Daoy (cell line): ENCODE measurements at regions not wholly inside any gene's neighbourhood (a gene's known extent, or its start where the extent isn't known, plus 50 kb on each side); places are given as distances from the start of the nearest gene placed in this dataset.
A peak's percentile ranks its signal among the peaks of the same experiment; 100 is the strongest.

ENCODE experiments used
- DNase-seq: peaks from one replicate; pipeline ENCODE4 v3.0.0-alpha.2; 2015; ENCODE audit warnings: low read depth

DNA sequence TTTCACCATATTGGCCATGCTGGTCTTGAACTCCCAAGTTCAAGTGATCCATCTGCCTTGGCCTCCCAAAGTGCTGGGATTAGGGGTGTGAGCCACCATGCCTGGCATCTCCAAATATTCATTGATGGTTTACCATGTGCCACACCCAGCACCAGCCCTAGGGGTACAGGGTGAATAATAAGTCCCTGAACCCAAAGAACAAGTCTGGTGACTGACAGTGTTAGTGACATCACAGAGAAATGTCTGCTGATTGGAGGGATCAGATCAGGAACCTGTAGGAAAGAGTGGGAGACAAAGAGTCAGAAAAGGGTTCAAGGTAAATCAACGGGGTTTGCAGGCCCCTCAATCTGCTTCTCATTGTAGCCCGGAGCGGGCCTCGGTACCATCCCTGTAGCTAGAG, 118.4 kb upstream of the NABP1 start:
- no peak for DNase-seq

GRCh38 chr2:191560411-191560980, 117.4 kb upstream of the NABP1 start:
- DNase-seq, result no peak

- DNase-seq, result no peak
These were observed 112.8 kb upstream of the NABP1 start for GRCh38 chr2:191565120-191565519.

GRCh38 chr2:191565647-191566198, 112.2 kb upstream of the NABP1 start:
- DNase-seq, result no peak

DNA sequence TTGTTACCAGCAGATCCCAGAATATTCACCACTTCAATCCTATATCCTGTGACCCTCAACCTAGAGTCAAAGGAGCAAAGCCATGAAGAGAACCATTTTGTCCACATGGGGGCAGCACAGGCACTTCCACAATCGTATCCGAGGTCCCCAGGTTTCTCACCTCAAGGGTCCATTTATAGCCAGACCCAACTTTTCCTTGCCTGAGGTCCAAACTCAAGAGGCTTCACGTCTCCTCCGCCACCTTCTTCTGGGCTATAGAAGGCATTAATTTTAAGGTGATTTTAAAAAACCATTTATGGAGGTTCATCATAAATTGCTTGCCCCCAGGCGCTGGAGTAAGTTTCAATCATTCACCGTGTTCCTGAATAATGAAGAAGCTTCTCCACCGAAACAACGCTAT, 111.6 kb upstream of the NABP1 start:
- peak; percentile 66 for DNase-seq

- DNase-seq, result no peak
These were observed 110.7 kb upstream of the NABP1 start for GRCh38 chr2:191567206-191567605.

- no peak for DNase-seq
These were observed 108.9 kb upstream of the NABP1 start for GRCh38 chr2:191569025-191569424.

- peak; percentile 39 for DNase-seq
These were observed 106.7 kb upstream of the NABP1 start for GRCh38 chr2:191571163-191571769.

DNA sequence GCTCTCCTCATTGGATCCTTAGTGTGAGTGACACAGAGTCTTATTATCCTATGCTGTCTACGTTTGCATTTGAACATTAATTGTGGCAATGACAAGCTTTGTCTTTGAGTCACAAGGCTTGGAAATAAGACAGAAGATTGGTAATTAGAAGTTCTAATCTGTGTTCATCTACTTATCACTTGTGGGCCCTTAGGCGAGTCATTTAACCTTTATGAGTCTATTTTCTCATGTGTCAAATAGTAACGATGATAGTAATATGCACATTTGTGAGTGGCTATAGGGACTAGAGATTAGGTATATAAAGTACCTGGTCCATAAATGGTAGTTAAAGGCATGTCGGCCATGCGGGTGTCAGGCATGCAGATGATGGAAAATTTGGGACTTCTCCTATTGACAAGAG, 105.6 kb upstream of the NABP1 start:
- DNase-seq, result no peak

DNA sequence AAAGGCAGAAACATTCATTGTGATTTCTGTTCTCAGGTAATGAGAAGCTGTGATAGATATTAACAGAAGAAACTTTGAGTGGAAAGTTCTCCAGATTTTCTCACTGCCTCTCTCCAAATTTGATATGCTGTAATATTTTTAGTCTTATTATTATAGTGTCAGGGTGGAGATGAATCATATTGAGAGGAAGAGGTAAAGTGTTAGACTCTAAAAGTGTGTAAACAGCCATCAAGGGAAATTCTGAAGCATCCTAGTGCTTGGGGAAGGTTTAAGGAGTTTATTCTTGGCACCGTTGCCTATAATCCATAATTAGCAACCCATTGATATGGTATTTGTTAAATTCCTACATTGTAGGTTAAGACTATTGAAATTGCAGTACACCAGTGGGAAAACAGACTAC, 104.7 kb upstream of the NABP1 start:
- DNase-seq, result no peak

DNA sequence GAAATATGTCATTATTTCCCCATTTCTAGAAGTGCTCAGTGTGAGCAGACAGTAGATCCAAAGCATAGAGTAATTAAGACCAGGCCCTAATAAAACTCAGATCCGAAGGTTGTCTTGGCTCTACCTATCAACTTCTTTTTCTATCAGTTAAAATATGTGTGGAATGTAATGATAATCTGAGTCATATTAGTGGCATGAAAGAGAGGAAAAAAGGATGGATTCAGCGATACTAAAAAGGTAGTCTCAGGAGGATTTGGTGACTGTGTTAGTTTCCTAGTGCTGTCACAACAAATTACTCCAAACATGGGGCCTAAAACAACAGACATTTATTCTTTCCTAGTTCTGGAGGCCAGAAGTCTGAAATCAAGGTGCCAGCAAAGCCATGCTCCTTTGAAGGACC, 103.7 kb upstream of the NABP1 start:
- no peak for DNase-seq

GRCh38 chr2:191577605-191578004, 100.3 kb upstream of the NABP1 start:
- DNase-seq, result no peak

GRCh38 chr2:191578031-191578430, 99.9 kb upstream of the NABP1 start:
- no peak for DNase-seq

GRCh38 chr2:191580581-191580980, 97.4 kb upstream of the NABP1 start:
- DNase-seq, result peak; percentile 17

GRCh38 chr2:191581003-191581402, 96.9 kb upstream of the NABP1 start:
- DNase-seq, result no peak

DNA sequence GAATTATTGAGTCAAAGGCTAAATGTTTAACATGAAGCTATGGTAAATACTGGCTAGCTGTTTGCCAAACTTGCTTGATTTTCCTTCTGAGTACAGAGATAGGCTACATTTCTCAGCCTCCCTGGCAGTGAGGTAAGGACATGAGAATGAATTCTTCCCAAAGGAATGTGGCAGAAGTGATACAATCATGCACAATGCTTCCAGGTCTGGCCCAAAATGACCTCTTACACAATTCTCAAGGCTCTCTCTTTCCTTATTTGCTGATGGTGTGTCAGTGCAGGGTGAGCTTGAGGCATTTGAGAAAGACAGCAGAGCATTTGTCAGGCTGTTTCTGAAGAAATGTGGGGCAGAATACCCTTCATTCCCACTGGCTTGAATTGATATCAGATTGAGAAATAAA, 95.6 kb upstream of the NABP1 start:
- peak; percentile 66 for DNase-seq

DNA sequence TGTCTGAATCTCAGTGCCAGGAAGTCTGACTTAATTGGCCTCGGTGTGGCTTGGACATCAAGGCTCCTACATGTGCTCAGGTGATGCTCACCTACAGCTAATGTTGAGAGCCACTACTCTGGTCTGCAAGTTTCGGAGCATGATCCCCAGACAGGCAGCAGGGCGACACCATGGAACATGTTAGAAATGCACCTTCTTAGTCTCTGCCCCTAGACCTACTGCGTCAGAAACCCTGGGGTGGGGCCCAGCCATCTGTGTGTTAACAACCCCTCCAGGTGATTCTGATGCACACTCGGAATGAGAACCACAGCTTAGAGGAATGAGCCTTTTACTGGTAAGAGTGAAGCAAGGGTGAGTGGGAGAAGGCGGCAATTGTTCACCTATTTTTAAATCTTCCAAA, 86.9 kb upstream of the NABP1 start:
- DNase-seq, result no peak

DNA sequence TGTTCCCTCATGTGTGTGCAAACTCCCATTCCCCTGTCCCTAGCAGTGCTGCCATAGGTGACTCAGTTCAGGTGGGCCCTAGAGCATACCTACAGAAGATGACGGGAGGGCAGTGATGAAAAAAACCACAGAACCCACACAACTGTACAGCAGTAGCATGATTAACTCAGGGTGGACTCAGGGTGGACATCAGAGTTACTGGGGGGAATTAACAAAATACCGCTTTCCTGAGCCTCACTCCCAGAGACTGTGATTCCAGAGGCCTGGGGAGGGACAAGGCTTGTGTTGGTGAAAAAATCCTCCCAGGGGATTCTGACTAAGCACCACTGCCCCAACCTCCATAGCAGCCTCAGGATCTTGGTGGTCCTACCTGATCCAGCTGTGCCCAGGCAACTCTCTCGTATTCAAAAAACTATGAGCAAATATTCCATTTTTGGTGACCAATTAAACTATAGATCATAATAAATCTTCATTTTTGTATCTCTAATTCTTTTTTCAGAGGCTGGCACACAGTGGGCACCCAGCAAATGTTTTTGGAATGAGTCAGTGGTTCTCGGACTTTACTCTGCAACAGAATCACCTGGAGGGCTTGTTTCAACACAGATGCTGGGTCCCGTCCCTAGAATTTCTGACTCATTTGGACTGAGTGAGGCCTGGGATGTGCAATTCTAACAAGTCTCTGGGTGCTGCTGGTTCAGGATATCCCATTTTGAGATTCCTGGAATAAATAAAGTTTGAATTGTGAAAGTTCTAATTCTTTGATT, 84.1 kb upstream of the NABP1 start:
- peak; percentile 49 for DNase-seq

- DNase-seq, result no peak
These were observed 80.7 kb upstream of the NABP1 start for GRCh38 chr2:191597186-191597751.

DNA sequence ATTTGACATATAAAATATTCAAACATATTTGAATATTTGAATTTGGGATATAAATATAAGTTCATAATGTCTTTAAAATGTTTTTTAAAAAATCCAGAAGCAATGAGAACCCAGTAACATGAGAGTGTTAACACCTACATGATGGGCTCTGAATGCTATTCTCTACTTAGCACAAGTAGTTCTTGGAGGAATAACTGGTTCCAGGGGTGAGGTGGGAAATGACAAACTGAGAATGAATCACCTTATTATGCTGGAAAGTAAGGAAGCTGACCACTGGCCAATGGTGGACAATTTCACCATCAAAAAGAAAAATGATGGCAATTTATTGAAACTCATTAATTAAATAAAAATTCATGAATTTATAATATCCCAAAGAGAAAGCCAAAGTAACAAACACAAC, 79.6 kb upstream of the NABP1 start:
- DNase-seq, result no peak

GRCh38 chr2:191601060-191601459, 76.9 kb upstream of the NABP1 start:
- no peak for DNase-seq

DNA sequence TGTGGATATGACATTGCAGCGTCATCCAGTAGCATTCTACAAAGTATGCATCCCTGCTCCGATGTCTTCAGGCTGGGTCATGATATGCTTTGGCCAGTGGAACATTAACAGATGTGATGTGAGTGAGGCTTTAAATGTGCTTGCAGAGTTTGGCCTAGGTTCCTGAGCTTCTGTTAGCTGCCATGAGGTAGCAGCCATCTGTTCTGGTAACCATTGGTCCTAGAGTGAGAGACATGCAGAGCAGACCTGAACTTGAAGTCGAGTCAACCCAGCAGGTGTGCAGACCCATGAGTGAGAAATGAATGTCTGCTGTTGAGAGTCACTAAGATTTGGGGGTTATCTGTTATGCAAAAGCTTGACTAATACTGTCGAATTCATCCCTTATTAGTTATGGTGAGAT, 73.8 kb upstream of the NABP1 start:
- no peak for DNase-seq

GRCh38 chr2:191607096-191607495, 70.8 kb upstream of the NABP1 start:
- no peak for DNase-seq
